ENCODE measurements at regions not wholly inside any gene's neighbourhood (a gene's known extent, or its start where the extent isn't known, plus 50 kb on each side); places are given as distances from the start of the nearest gene placed in this dataset.

DNA sequence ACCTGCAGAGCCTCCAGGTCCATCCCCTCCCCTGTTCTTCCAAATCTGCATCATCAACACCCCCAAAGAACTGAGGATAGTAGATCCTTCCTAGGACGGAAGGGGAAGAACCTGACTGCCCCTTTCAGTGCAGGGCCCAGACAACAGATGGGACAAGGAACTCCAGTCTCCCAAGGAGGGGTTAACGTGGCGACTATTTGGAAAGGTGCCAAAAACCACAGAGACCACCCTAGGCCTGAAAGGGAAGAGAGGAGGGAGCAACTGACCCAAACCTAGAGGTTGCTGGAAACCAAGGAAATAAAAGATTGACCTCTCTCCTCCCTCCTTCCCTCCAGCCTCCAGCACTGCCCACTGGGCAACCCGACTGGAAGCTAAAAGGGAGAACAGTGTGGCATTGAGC, 59.7 kb upstream of the NEURL1B start:
- TF ChIP-seq ZNF274 (IDR thresholded peaks at IDR 0.05; ENCODE audit: low read depth, low read length) = no peak
- TF ChIP-seq SUZ12 (IDR thresholded peaks at IDR 0.05; ENCODE audit: extremely low read depth, insufficient read depth, insufficient read length) = no peak
- TF ChIP-seq YY1 (IDR thresholded peaks at IDR 0.05; ENCODE audit: insufficient read depth, insufficient read length) = no peak
- Histone ChIP-seq H3K4me1 (ENCODE audit: insufficient read depth, insufficient read length) (no peaks in the 10 kb centered on the region), H3K9me3 (ENCODE audit: insufficient read depth, low read length) (no peaks in the 10 kb centered on the region), H3K9ac (ENCODE audit: insufficient read length, low read depth) (no peak overlapping the region), H3K36me3 (ENCODE audit: insufficient read depth, insufficient read length, low read length) (no peaks in the 10 kb centered on the region), H3K27me3 (ENCODE audit: insufficient read depth, insufficient read length) (peaks cover 3% of the 10 kb centered on the region), H3K4me3 (ENCODE audit: insufficient read length, low read depth) (no peak overlapping the region)
- no peak for DNase-seq (ENCODE audit: low read depth, low spot score)

GRCh38 chr5:172579403-172579990, 61.6 kb upstream of the NEURL1B start:
- TF ChIP-seq ZNF274 (IDR thresholded peaks at IDR 0.05; ENCODE audit: low read depth, low read length) = no peak
- TF ChIP-seq YY1 (IDR thresholded peaks at IDR 0.05; ENCODE audit: insufficient read depth, insufficient read length) = no peak
- no peak for TF ChIP-seq SUZ12 (IDR thresholded peaks at IDR 0.05; ENCODE audit: extremely low read depth, insufficient read depth, insufficient read length)
- Histone ChIP-seq H3K27me3 (ENCODE audit: insufficient read depth, insufficient read length) (peaks cover 3% of the 10 kb centered on the region), H3K4me1 (ENCODE audit: insufficient read depth, insufficient read length) (peaks cover 6% of the 10 kb centered on the region), H3K9ac (ENCODE audit: insufficient read length, low read depth) (no peak overlapping the region), H3K4me3 (ENCODE audit: insufficient read length, low read depth) (no peak overlapping the region), H3K9me3 (ENCODE audit: insufficient read depth, low read length) (no peaks in the 10 kb centered on the region), H3K36me3 (ENCODE audit: insufficient read depth, insufficient read length, low read length) (no peaks in the 10 kb centered on the region)
- no peak for DNase-seq (ENCODE audit: low read depth, low spot score)

- Histone ChIP-seq H3K27me3 (ENCODE audit: insufficient read depth, insufficient read length) (peaks cover 3% of the 10 kb centered on the region), H3K4me1 (ENCODE audit: insufficient read depth, insufficient read length) (peaks cover 17% of the 10 kb centered on the region), H3K9ac (ENCODE audit: insufficient read length, low read depth) (no peak overlapping the region), H3K4me3 (ENCODE audit: insufficient read length, low read depth) (no peak overlapping the region), H3K9me3 (ENCODE audit: insufficient read depth, low read length) (no peaks in the 10 kb centered on the region), H3K36me3 (ENCODE audit: insufficient read depth, insufficient read length, low read length) (no peaks in the 10 kb centered on the region)
- TF ChIP-seq SUZ12 (IDR thresholded peaks at IDR 0.05; ENCODE audit: extremely low read depth, insufficient read depth, insufficient read length) = no peak
- TF ChIP-seq ZNF274 (IDR thresholded peaks at IDR 0.05; ENCODE audit: low read depth, low read length) = no peak
- no peak for TF ChIP-seq YY1 (IDR thresholded peaks at IDR 0.05; ENCODE audit: insufficient read depth, insufficient read length)
- DNase-seq (ENCODE audit: low read depth, low spot score) = no peak
Measured at GRCh38 chr5:172577267-172577909, 63.7 kb upstream of the NEURL1B start.

DNA sequence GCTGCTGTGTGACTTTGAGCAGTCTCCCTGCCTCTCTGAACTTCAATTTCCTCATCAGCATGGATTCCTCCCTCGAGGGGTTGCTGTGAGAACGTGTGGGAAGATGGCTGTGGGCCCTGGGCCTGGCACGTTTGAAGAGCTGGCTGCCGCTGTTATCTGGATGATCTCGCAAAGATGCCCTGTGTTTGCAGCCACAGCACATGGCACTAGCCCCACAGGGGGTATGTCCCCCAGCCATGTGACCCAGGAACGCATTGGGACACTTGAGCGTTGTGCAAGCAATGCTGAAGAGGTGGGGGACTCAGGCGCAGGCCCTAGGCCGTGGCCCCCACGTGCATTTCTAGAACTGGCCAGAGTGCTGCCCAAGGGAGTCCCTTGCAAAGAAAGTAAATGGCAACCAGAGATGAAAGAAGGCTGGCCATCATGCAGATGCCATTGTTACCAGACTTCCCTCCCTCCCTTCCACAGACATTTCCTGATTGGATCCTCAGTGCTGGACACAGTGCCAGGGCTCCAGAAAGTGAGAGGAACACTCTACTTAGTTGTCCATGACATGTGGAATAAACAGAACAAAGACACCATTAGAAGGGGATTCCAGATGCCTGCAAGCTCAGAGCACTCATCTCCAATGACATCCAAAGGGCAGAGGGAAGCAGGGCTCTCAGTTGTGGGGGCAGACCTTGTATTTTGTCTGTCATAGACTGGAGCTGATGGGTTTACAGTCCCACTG, 65.1 kb upstream of the NEURL1B start:
- TF ChIP-seq ZNF274 (IDR thresholded peaks at IDR 0.05; ENCODE audit: low read depth, low read length) (no peak), YY1 (IDR thresholded peaks at IDR 0.05; ENCODE audit: insufficient read depth, insufficient read length) (no peak), SUZ12 (IDR thresholded peaks at IDR 0.05; ENCODE audit: extremely low read depth, insufficient read depth, insufficient read length) (no peak)
- Histone ChIP-seq H3K9ac (ENCODE audit: insufficient read length, low read depth) (no peak overlapping the region), H3K36me3 (ENCODE audit: insufficient read depth, insufficient read length, low read length) (no peaks in the 10 kb centered on the region), H3K4me1 (ENCODE audit: insufficient read depth, insufficient read length) (peaks cover 17% of the 10 kb centered on the region), H3K4me3 (ENCODE audit: insufficient read length, low read depth) (no peak overlapping the region), H3K27me3 (ENCODE audit: insufficient read depth, insufficient read length) (peaks cover 3% of the 10 kb centered on the region), H3K9me3 (ENCODE audit: insufficient read depth, low read length) (no peaks in the 10 kb centered on the region)
- no peak for DNase-seq (ENCODE audit: low read depth, low spot score)

- Histone ChIP-seq H3K36me3 (ENCODE audit: insufficient read depth, insufficient read length, low read length) (no peaks in the 10 kb centered on the region), H3K9ac (ENCODE audit: insufficient read length, low read depth) (no peak overlapping the region), H3K4me1 (ENCODE audit: insufficient read depth, insufficient read length) (peaks cover 17% of the 10 kb centered on the region), H3K4me3 (ENCODE audit: insufficient read length, low read depth) (no peak overlapping the region), H3K9me3 (ENCODE audit: insufficient read depth, low read length) (no peaks in the 10 kb centered on the region), H3K27me3 (ENCODE audit: insufficient read depth, insufficient read length) (peaks cover 3% of the 10 kb centered on the region)
- TF ChIP-seq YY1 (IDR thresholded peaks at IDR 0.05; ENCODE audit: insufficient read depth, insufficient read length) = no peak
- no peak for TF ChIP-seq SUZ12 (IDR thresholded peaks at IDR 0.05; ENCODE audit: extremely low read depth, insufficient read depth, insufficient read length)
- TF ChIP-seq ZNF274 (IDR thresholded peaks at IDR 0.05; ENCODE audit: low read depth, low read length) = no peak
- DNase-seq (ENCODE audit: low read depth, low spot score) = no peak
Measured at GRCh38 chr5:172575416-172575815, 65.6 kb upstream of the NEURL1B start.

DNA sequence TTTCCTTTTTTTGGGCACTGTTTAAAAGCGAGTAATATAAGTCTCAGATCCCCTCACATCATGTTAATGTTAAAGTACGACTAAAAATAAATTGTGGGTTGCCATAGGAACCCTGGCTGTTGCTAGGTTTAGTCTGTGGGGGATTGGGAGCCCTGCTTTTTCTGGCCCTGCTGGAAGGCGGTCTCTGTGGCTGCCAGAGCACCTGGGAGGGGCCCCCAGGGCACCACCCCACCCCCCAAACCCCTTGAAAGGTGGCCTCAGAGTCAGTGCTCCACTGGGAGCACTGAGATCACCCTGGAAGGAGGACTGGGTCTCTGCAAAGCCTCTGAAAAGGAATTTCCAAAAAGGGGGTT, 66.2 kb upstream of the NEURL1B start:
- no peak for TF ChIP-seq YY1 (IDR thresholded peaks at IDR 0.05; ENCODE audit: insufficient read depth, insufficient read length)
- TF ChIP-seq SUZ12 (IDR thresholded peaks at IDR 0.05; ENCODE audit: extremely low read depth, insufficient read depth, insufficient read length) = no peak
- TF ChIP-seq ZNF274 (IDR thresholded peaks at IDR 0.05; ENCODE audit: low read depth, low read length) = no peak
- peaks cover 22% of the 10 kb centered on the region for H3K4me1 ChIP-seq (ENCODE audit: insufficient read depth, insufficient read length)
- no peaks in the 10 kb centered on the region for H3K9me3 ChIP-seq (ENCODE audit: insufficient read depth, low read length)
- DNase-seq (ENCODE audit: low read depth, low spot score) = no peak
- no peaks in the 10 kb centered on the region for H3K36me3 ChIP-seq (ENCODE audit: insufficient read depth, insufficient read length, low read length)
- H3K9ac ChIP-seq (ENCODE audit: insufficient read length, low read depth) = no peak overlapping the region
- H3K27me3 ChIP-seq (ENCODE audit: insufficient read depth, insufficient read length) = peaks cover 3% of the 10 kb centered on the region
- H3K4me3 ChIP-seq (ENCODE audit: insufficient read length, low read depth) = no peak overlapping the region

Measured in NT2/D1 (cell line).